HCT116 (cell line): ENCODE measurements at regions not wholly inside any gene's neighbourhood (a gene's known extent, or its start where the extent isn't known, plus 50 kb on each side); places are given as distances from the start of the nearest gene placed in this dataset.

Experiments
- ATAC-seq: fragments of 200-7000 bp; cut with Tn5 transposase; 2 replicates; pipeline ENCODE4 v1.9.1; 2020; ENCODE audit warnings: mild to moderate bottlenecking, moderate library complexity
- BruUV-seq: library from RNA; stranded (reverse); fragments of 400-500 nt; replicated peaks from 2 replicates; lab custom pipeline; 2021; lab: Mats Ljungman, UMichigan
- CTCF ChIA-PET: fragments of 300-600 bp; sonication (Branson Sonifier 250); formaldehyde crosslinking; loops from one replicate; lab custom pipeline; 2021; ENCODE audit warnings: antibody characterized with exemption; lab: Charles Lee
- POLR2A ChIA-PET: fragments of 300-600, 350-600 bp; sonication (Branson Sonifier 250); formaldehyde crosslinking; loops from one replicate; lab custom pipeline; 2021; ENCODE audit warnings: antibody characterized with exemption; lab: Charles Lee
- RAD21 ChIA-PET, 2 experiments: fragments of 300-600 bp; sonication (Branson Sonifier 250); formaldehyde crosslinking; loops; one replicate each; lab custom pipeline; 2023; ENCODE audit warnings: low total read pairs in 2 of 2; ENCODE audit not compliant: uncharacterized antibody in 2 of 2, unreplicated experiment in 2 of 2, low non-redundant PET in 1 of 2; lab: Charles Lee
- DNase-seq: peaks from one replicate; pipeline ENCODE4 v3.0.0-alpha.2; 2010; ENCODE audit warnings: low read depth, low spot score
- H2AFZ ChIP-seq: fragments of 200-600 bp; shearing (Covaris generic), sonication (generic); 2 replicates; pipeline ENCODE4 v1.6.1; 2017; ENCODE audit warnings: low read depth, mixed run types, mixed read lengths, antibody characterized with exemption, low read length; ENCODE audit not compliant: poor library complexity, severe bottlenecking
- H3K27ac ChIP-seq: 2 replicates; pipeline ENCODE4 v1.5.1; 2012; ENCODE audit warnings: low read depth, low read length
- H3K27me3 ChIP-seq: fragments of 200-600 bp; sonication (generic); 2 replicates; pipeline ENCODE4 v1.6.1; 2016; ENCODE audit warnings: mixed run types, low read length, mixed read lengths; ENCODE audit not compliant: insufficient read depth
- H3K36me3 ChIP-seq, 2 experiments: fragments of 200-500 bp in 1 of 2; fragments of 200-600 bp in 1 of 2; sonication (Bioruptor generic) in 1 of 2; sonication (generic) in 1 of 2; 2 replicates each; pipeline versions ENCODE4 v1.5.1 to v1.6.1; 2014 to 2016; ENCODE audit warnings: low read length in 2 of 2, inconsistent platforms in 1 of 2, mixed read lengths in 1 of 2, mixed run types in 1 of 2; ENCODE audit not compliant: insufficient read depth in 2 of 2, control insufficient read depth in 1 of 2
- H3K4me1 ChIP-seq, 2 experiments: fragments of 200-600 bp in 1 of 2; sonication (generic) in 1 of 2; 2 replicates each; pipeline versions ENCODE4 v1.5.1 to v1.6.1; 2012 to 2017; ENCODE audit warnings: low read length in 2 of 2, inconsistent platforms in 1 of 2, mild to moderate bottlenecking in 1 of 2, mixed read lengths in 1 of 2, mixed run types in 1 of 2, moderate library complexity in 1 of 2; ENCODE audit not compliant: insufficient read depth in 2 of 2, control insufficient read depth in 1 of 2
- H3K4me2 ChIP-seq: fragments of 200-600 bp; sonication (generic); 2 replicates; pipeline ENCODE4 v1.6.1; 2017; ENCODE audit warnings: mixed run types, low read length, mixed read lengths
- H3K4me3 ChIP-seq, 2 experiments: fragments of 200-600 bp in 1 of 2; sonication (generic) in 1 of 2; replicated peaks in 1 of 2; 2 replicates each; pipeline ENCODE4 v1.5.1; 2011 to 2016; ENCODE audit warnings: low read length in 2 of 2, control low read depth in 1 of 2, low read depth in 1 of 2, mild to moderate bottlenecking in 1 of 2, mixed read lengths in 1 of 2, mixed run types in 1 of 2
- H3K79me2 ChIP-seq: fragments of 200-600 bp; sonication (generic); 2 replicates; pipeline ENCODE4 v1.6.1; 2017; ENCODE audit warnings: mild to moderate bottlenecking, mixed run types, low read length, moderate library complexity, mixed read lengths; ENCODE audit not compliant: insufficient read depth
- H3K9ac ChIP-seq: fragments of 200-600 bp; sonication (generic); 2 replicates; pipeline ENCODE4 v1.6.1; 2016; ENCODE audit warnings: low read length, mixed read lengths
- H3K9me2 ChIP-seq: fragments of 200-600 bp; sonication (generic), shearing (Covaris generic); 2 replicates; pipeline ENCODE4 v1.6.1; 2017; ENCODE audit warnings: mixed run types, mild to moderate bottlenecking, moderate library complexity; ENCODE audit not compliant: insufficient read depth
- H3K9me3 ChIP-seq, 2 experiments: fragments of 200-500 bp in 1 of 2; fragments of 200-600 bp in 1 of 2; sonication (Bioruptor generic) in 1 of 2; sonication (generic) in 1 of 2; 2 replicates each; pipeline ENCODE4 v1.6.1; 2014 to 2017; ENCODE audit warnings: low read length in 2 of 2, mixed read lengths in 2 of 2, inconsistent platforms in 1 of 2, low read depth in 1 of 2, mild to moderate bottlenecking in 1 of 2, mixed run types in 1 of 2, moderate library complexity in 1 of 2; ENCODE audit not compliant: control insufficient read depth in 1 of 2, insufficient read depth in 1 of 2
- H4K20me1 ChIP-seq: fragments of 200-600 bp; sonication (generic), shearing (Covaris generic); 2 replicates; pipeline ENCODE4 v1.6.1; 2017; ENCODE audit warnings: mixed run types, mild to moderate bottlenecking, moderate library complexity; ENCODE audit not compliant: insufficient read depth
- CBX3 ChIP-seq: IDR thresholded peaks from 2 replicates; pipeline ENCODE4 v1.6.1; 2012; ENCODE audit warnings: low read depth
- CEBPB ChIP-seq: IDR thresholded peaks from 2 replicates; pipeline ENCODE4 v1.6.1; 2012; ENCODE audit warnings: low read depth
- FOSL1 ChIP-seq: IDR thresholded peaks from 2 replicates; pipeline ENCODE4 v1.6.1; 2012; ENCODE audit warnings: low read depth
- POLR2A ChIP-seq: IDR thresholded peaks from 2 replicates; pipeline ENCODE4 v1.7.0; 2011; ENCODE audit warnings: borderline replicate concordance; ENCODE audit not compliant: insufficient read depth, insufficient read length; ENCODE audit errors: extremely low read depth
- POLR2AphosphoS5 ChIP-seq: IDR thresholded peaks from 2 replicates; pipeline ENCODE4 v1.6.1; 2011; ENCODE audit warnings: mild to moderate bottlenecking, low read depth, low read length, moderate library complexity
- RAD21 ChIP-seq: IDR thresholded peaks from 2 replicates; pipeline ENCODE4 v1.6.1; 2012; ENCODE audit warnings: low read depth, mild to moderate bottlenecking
- SIN3A ChIP-seq: IDR thresholded peaks from 2 replicates; pipeline ENCODE4 v1.6.1; 2012; ENCODE audit warnings: low read depth
- TCF7L2 ChIP-seq: IDR thresholded peaks from 2 replicates; pipeline ENCODE4 v1.7.0; 2011; ENCODE audit warnings: borderline replicate concordance, inconsistent platforms; ENCODE audit not compliant: insufficient read depth, insufficient read length; ENCODE audit errors: extremely low read depth
- YY1 ChIP-seq: IDR thresholded peaks from 2 replicates; pipeline ENCODE4 v1.6.1; 2011; ENCODE audit warnings: low read length, low read depth, moderate library complexity, mild to moderate bottlenecking; ENCODE audit not compliant: insufficient replicate concordance; ENCODE audit errors: extremely low read depth
- ZNF274 ChIP-seq: fragments of 200-500 bp; sonication (Bioruptor generic); IDR thresholded peaks from 2 replicates; pipeline ENCODE4 v1.6.1; 2014; ENCODE audit warnings: mild to moderate bottlenecking, low read depth, low read length, inconsistent platforms
- intact Hi-C: fragments of 100-400 bp; cut with micrococcal nuclease; formaldehyde crosslinking; loops from 2 replicates; pipeline ENCODE4 v1.10.0; 2022
- TF ChIP-seq, protein P1 (sequence below), 3 experiments: fragments of 200-600 bp in 1 of 3; sonication (generic) in 1 of 3; IDR thresholded peaks in 2 of 3; conservative IDR thresholded peaks in 1 of 3; 2 replicates each; pipeline ENCODE4 v1.5.1; 2012 to 2017; ENCODE audit warnings: low read depth in 2 of 3, low read length in 2 of 3, antibody characterized with exemption in 1 of 3, borderline replicate concordance in 1 of 3, control low read depth in 1 of 3, mild to moderate bottlenecking in 1 of 3, mixed read lengths in 1 of 3, mixed run types in 1 of 3, moderate library complexity in 1 of 3; ENCODE audit not compliant: insufficient read depth in 1 of 3
- TF ChIP-seq, protein P2 (sequence below): IDR thresholded peaks from 2 replicates; pipeline ENCODE4 v1.6.1; 2012; ENCODE audit warnings: low read depth
- TF ChIP-seq, protein P3 (sequence below): IDR thresholded peaks from 2 replicates; pipeline ENCODE4 v1.6.1; 2012

DNA sequence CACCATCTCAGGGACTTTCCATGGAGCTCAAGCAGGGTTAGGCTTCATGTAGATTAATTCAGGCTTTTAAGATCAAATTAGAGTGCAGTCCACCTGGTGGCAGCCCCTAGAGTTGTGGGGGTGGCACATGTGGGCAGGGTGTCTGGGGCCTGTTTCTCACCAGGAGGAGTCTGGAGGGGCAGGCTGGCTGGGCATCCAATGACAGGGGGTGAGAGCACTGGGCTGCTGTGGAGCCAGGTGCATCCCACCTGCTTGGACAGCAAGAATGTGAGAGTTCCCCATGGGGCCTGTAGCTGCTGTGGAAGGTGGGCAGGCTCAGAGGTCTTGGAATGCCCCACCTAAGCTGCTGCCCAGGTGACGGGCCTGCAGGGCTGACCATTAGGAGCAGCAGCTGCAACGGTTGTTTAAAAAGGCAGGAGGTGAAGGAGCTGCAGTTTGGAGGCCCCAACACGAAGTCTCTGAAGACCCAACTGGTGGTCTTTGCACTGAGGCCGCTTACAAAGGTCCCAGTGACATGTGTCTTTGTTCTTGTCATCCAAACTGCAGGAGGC, 686.3 kb upstream of the HS6ST1 start:
- H3K27ac ChIP-seq: no peak overlapping the region
- no peaks in the 10 kb centered on the region for H3K9me2 ChIP-seq
- H2AFZ ChIP-seq: no peak overlapping the region
- no peak for TF ChIP-seq SIN3A
- no peak for TF ChIP-seq POLR2A
- no peak for TF ChIP-seq RAD21
- no peak for TF ChIP-seq CBX3
- no peak for TF ChIP-seq POLR2AphosphoS5
- no peak for TF ChIP-seq FOSL1
- TF ChIP-seq, protein P1, sequence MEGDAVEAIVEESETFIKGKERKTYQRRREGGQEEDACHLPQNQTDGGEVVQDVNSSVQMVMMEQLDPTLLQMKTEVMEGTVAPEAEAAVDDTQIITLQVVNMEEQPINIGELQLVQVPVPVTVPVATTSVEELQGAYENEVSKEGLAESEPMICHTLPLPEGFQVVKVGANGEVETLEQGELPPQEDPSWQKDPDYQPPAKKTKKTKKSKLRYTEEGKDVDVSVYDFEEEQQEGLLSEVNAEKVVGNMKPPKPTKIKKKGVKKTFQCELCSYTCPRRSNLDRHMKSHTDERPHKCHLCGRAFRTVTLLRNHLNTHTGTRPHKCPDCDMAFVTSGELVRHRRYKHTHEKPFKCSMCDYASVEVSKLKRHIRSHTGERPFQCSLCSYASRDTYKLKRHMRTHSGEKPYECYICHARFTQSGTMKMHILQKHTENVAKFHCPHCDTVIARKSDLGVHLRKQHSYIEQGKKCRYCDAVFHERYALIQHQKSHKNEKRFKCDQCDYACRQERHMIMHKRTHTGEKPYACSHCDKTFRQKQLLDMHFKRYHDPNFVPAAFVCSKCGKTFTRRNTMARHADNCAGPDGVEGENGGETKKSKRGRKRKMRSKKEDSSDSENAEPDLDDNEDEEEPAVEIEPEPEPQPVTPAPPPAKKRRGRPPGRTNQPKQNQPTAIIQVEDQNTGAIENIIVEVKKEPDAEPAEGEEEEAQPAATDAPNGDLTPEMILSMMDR (IDR thresholded peaks at IDR 0.05 in 2 of 3, conservative IDR thresholded peaks at IDR 0.05 in 1 of 3; ENCODE audit: borderline replicate concordance in 1 of 3, insufficient read depth in 1 of 3, low read depth in 2 of 3, low read length in 2 of 3): no peak
- TF ChIP-seq, protein P2, sequence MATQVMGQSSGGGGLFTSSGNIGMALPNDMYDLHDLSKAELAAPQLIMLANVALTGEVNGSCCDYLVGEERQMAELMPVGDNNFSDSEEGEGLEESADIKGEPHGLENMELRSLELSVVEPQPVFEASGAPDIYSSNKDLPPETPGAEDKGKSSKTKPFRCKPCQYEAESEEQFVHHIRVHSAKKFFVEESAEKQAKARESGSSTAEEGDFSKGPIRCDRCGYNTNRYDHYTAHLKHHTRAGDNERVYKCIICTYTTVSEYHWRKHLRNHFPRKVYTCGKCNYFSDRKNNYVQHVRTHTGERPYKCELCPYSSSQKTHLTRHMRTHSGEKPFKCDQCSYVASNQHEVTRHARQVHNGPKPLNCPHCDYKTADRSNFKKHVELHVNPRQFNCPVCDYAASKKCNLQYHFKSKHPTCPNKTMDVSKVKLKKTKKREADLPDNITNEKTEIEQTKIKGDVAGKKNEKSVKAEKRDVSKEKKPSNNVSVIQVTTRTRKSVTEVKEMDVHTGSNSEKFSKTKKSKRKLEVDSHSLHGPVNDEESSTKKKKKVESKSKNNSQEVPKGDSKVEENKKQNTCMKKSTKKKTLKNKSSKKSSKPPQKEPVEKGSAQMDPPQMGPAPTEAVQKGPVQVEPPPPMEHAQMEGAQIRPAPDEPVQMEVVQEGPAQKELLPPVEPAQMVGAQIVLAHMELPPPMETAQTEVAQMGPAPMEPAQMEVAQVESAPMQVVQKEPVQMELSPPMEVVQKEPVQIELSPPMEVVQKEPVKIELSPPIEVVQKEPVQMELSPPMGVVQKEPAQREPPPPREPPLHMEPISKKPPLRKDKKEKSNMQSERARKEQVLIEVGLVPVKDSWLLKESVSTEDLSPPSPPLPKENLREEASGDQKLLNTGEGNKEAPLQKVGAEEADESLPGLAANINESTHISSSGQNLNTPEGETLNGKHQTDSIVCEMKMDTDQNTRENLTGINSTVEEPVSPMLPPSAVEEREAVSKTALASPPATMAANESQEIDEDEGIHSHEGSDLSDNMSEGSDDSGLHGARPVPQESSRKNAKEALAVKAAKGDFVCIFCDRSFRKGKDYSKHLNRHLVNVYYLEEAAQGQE: no peak
- no peak for TF ChIP-seq CEBPB
- no peak for TF ChIP-seq TCF7L2
- no peak for TF ChIP-seq ZNF274
- TF ChIP-seq, protein P3, sequence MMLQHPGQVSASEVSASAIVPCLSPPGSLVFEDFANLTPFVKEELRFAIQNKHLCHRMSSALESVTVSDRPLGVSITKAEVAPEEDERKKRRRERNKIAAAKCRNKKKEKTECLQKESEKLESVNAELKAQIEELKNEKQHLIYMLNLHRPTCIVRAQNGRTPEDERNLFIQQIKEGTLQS: no peak
- TF ChIP-seq YY1: no peak
- H3K9me3 ChIP-seq: no peaks in the 10 kb centered on the region
- H3K4me2 ChIP-seq: no peak overlapping the region
- no peaks in the 10 kb centered on the region for H4K20me1 ChIP-seq
- no peaks in the 10 kb centered on the region for H3K36me3 ChIP-seq
- POLR2A ChIA-PET: no interaction called here
- intact Hi-C loops: no loop called here
- H3K9ac ChIP-seq: no peak overlapping the region
- CTCF ChIA-PET: no interaction called here
- no peaks in the 10 kb centered on the region for H3K4me1 ChIP-seq
- BruUV-seq: no TSS peak
- DNase-seq: no peak
- RAD21 ChIA-PET: no interaction called here
- no peaks in the 10 kb centered on the region for H3K79me2 ChIP-seq
- no peak for ATAC-seq
- H3K4me3 ChIP-seq: no peak overlapping the region
- 0 out of 2 replicates have a peak, but pooled peaks cover 7% of the 10 kb centered on the region for H3K27me3 ChIP-seq
